ENCODE measurements at regions not wholly inside any gene's neighbourhood (a gene's known extent, or its start where the extent isn't known, plus 50 kb on each side); places are given as distances from the start of the nearest gene placed in this dataset.

DNA sequence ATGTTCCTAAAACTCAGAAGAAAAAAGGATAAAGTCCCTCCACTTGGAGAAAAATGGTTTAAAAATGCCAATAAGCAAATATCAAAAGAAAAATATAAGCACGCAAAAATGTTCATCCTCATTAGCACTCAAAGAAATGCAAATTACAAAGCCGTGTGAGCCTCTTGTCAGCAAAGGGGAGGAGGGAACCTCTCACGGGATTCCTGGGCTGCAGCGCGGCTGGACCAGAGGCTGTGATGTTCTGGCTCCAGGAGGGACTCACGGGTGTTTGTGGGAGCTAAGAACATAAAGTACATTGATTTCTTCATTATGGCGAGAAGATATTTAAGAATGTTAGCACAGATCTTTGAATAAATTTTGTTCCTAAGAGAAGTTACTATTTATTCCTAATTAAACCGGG, 1451.2 kb downstream of the BRD1 start:
- DNase-seq, result no peak

- DNase-seq, result no peak
These were observed 1454.0 kb downstream of the BRD1 start for GRCh38 chr22:48373626-48374173.

- no peak for DNase-seq
These were observed 1455.3 kb downstream of the BRD1 start for GRCh38 chr22:48372390-48372789.

DNA sequence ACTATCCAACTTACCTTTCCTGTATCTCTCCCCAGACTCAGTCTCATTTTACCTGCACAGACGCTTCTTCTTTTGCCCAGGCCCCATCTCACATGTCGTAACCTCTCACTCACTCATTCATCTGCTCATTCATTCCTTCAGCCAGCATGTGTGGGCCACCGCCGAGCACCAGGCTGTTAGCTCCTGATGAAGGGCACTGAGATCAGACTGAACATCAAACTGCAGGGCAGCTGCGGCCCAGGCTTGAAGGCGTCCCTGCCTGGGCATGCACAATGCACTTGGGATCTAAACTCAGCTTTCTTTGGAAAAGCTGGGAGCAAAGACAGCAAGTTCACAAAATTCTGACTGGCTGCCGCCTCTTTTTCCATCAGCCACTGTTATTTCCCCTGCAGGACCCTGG, 1456.3 kb downstream of the BRD1 start:
- no peak for DNase-seq

GRCh38 chr22:48370508-48371325, 1457.0 kb downstream of the BRD1 start:
- no peak for DNase-seq

DNA sequence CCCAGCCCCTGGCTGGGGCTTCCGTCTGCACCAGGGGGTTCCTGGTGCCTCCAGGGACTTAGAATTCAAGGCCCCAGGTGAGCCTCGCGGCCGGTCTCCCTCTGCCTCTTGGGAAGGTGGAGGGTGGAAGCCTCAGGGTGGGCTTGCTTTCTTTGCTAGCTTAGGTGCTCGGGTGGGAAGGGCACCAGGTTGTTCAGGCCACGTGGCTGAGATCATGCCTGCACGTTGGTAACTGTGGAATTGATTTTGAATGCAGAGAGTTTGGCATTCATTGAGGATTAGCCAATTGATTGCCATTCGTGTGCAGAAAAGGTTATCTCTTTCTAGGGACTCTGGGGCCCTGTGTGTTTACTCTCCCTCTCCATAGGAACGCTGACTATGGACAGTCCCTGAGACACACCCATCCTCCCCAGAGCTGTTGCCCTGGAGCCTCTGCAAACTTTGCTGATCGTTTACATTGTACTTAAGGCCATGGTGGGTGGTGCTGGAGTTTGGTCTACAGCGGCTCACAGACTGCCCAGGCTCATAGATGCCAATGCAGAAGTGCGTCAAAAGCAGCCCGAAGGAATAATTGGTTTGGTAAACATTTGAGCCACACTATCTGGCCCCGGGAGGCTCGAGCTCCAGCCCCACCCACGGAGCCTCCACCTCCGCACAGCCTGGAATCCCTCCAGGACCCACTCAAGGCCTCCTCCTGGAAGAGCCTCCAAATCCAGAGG, 1457.7 kb downstream of the BRD1 start:
- no peak for DNase-seq

DNA sequence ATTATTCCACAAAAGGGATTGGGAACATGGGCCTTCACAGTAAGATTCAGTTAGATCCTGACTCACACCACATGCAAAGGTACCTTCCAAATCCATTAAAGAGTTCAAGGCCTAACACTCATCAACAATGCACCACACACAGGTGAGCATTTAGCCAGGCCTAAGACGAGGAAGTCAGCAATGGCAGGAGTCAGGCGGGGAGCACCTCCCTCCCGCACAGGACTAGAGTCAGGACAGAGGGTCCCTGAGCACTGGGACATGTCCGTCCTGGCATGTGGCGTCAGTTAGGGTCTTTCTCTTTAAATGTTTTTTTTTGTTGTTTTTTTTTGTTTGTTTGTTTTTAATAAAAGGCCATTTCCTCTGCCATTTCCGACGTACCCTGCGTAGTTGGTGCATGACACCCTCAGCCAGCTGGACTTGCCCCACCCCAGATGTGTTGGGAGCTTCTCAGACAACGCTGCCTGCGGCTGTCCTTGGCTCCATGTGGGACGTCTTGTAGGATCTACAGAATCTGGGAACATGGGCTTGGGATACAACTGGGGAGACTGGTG, 1458.6 kb downstream of the BRD1 start:
- no peak for DNase-seq

- DNase-seq, result no peak
These were observed 1459.9 kb downstream of the BRD1 start for GRCh38 chr22:48367731-48368130.

DNA sequence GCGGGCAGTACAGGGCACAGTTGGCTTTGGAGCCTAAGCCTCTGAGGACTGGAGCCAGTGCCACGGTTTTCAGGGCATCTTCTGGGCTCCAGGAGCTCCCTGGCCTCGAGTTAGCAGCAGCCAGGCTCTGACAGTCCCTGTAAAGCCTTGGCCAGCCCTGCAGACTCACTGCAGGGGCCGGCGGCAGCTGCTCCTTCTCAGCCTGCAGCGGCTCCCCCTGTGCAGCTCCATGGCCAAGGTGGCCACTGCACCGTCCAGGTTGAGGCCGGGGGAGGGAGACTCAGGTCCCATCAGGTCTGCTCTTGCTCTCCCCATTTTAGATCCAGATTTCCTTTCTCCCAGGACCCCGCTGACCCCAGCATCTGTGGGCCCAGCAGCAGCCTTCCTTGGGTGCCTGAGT, 1461.1 kb downstream of the BRD1 start:
- DNase-seq, result no peak

DNA sequence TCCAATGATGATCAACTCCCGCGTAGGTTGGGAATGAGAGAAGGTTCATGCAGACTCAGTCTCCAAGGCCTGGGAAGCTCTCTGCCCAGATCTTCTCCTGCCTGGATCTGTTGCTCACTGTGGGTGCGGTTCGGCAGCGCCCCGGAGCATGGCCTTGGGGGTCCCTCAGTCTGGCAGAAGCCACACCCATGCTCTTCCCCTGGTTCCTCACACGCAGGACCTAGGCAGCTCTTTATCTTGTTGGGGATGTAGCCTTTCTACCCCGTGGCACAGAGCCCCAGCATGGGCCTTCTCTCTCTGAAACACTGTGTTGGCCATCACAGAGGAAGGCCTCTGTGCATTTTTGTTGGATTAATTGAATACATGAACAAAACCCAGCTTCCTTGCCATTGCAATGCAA, 1461.6 kb downstream of the BRD1 start:
- DNase-seq, result no peak

- no peak for DNase-seq
These were observed 1462.3 kb downstream of the BRD1 start for GRCh38 chr22:48365386-48365785.

GRCh38 chr22:48362721-48363404, 1464.8 kb downstream of the BRD1 start:
- DNase-seq, result no peak

GRCh38 chr22:48361099-48361639, 1466.5 kb downstream of the BRD1 start:
- DNase-seq, result no peak

GRCh38 chr22:48359613-48359965, 1468.1 kb downstream of the BRD1 start:
- no peak for DNase-seq

GRCh38 chr22:48358886-48359612, 1468.6 kb downstream of the BRD1 start:
- no peak for DNase-seq

DNA sequence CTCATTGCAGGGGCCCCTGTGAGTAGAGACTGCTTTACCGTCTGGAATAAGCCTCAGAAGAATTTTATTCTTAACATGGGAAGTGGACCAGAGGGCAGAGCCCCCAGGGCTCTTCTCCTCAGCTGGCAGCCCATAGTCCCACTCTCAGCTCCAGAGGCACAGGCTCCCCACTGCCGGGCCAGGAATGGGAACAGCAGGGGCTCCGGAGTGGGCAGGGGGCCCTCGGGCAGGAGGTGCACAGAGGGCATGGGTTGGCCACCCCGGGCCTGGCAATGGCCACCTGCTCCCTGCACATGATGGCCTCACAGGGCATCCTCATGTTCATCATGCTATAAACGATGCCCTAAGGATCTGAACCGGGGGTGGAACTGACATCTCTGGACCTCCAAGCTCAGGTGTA, 1469.7 kb downstream of the BRD1 start:
- DNase-seq, result no peak

GRCh38 chr22:48357196-48357595, 1470.5 kb downstream of the BRD1 start:
- DNase-seq, result no peak

- no peak for DNase-seq
These were observed 1470.9 kb downstream of the BRD1 start for GRCh38 chr22:48356731-48357130.

GRCh38 chr22:48354096-48354495, 1473.6 kb downstream of the BRD1 start:
- DNase-seq, result no peak

- DNase-seq, result no peak
These were observed 1474.3 kb downstream of the BRD1 start for GRCh38 chr22:48353116-48353947.

All from amniotic stem cell (primary cell).